Esophagus mucosa (tissue), 1 donor: ENCODE measurements at regions not wholly inside any gene's neighbourhood (a gene's known extent, or its start where the extent isn't known, plus 50 kb on each side); places are given as distances from the start of the nearest gene placed in this dataset.
"Not testable (repeated sequence)": the region's sequence is repeated elsewhere in the genome, so short reads cannot be mapped to it uniquely, and the experiment has no call there.

Source experiments
- ATAC-seq: fragments of 200-7000 bp; cut with Tn5 transposase; one replicate; pipeline ENCODE4 v1.9.1; 2020
- donor health status: DM: yes; HTN: yes; CAD: no.

DNA sequence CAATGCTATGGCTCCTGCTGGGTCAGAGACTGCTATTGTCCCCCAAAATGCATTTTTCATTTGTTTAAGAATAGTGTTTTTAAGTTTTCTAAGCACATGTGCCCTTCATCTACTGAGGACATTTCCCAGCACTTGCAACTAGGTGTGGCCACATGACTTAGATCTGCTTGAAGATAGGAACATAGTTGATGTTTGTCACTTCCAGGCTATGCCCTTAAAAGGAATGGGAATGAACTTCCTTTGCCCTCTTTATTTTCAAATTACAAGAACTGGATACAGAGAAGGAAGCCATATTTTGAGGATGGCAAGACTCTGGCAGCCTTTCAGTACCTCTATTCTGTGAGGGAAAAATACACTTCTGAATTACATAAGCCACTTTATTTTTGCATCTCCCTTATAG lies 203.0 kb upstream of the TFAP2D start:
- no peak for ATAC-seq

DNA sequence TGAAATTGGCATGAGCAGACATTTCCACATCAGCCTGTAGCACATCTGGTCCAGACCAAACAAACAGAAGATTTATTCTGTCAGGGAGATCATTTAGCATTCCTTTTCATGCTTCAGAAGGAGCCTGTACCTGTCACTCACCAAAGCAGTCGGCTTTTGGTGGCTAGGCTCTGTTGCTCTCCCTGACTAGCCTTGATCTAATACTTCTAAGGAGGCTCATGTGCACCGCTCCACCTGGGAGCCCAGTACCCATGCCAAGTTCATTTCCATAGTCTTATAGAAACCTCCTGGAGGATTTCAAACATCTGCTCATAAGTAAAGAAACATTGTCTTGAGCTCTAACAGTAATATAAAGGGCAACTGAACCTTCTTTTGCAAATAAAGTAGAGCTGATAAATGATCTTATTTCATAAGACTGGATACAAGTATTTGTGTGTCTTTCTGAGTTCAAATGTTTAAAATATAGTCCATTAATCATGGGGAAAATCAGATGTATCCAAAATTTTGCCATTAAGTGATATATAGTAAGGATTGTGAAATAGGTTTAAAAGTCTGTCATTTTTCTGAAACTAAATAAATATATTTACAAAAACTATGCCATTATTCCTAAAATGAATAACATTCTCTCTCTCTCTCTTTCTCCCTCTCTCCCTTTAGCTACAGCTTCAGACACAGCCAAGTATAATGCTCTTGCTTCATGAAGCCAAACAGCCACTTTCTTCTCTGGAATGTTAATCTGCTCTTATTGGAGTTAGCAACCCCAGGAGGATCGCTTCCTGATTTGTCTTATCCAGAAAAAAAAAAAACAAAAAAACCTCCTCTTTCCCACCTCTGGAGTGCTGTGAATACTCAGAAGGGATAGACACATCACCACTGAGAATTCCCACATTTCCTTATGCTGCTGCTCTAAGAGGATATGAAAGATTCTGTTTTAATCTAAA lies 192.7 kb upstream of the TFAP2D start:
- no peak for ATAC-seq

DNA sequence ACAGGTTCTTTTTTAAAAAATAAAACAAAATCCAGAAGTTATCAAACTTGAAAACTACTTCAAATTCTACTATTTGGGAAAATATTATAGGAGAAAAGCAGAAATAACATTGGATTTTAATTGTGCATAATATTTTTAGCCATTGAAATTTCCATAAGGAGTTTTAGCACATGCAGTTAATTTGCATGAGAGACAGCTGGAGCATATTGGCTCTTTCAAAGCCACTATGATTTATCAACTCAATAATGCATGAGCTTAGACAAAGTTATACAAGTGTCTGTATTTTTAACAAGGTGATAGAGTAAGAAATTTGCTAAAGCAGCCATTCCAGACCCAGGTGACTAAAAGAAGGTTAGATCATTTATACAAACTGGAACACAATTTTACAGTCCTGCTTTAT lies 189.0 kb upstream of the TFAP2D start:
- ATAC-seq, result no peak

DNA sequence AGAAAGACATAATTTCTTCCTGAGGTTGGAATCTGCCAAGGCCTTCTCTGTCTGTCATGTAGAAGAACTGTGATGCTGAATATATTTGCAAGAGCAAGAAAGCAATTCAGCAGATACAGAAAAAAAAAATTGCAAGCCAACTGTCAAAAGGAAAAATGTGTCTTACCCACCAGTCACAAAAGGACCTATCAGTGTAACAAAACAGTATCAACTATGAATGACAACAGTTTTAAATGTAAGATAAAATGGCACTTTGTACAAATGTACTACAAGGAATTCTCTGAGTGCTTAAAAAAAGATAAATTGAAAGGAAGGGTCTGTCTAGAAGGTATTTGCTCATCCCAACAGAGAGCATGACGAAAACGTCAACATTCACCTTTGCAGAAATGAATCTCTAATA lies 185.3 kb upstream of the TFAP2D start:
- no peak for ATAC-seq

DNA sequence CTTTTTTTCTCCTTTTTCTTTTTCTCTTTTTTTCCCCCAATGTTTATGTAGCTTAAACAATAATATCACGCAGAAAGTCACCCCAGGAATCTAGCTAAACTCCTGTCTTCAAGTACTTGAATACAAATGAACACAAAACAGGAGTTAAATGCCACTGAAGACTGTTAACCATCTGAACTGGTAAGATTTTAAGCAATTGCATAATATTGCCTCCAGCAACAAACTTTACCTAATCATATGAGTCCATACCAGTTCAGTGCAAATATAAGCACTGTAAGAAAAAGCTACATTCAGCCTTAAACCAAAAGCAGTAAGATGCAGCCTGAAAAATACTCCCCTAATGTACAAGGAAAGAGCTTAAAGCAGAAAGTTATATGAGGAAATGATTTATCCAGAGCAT lies 173.9 kb upstream of the TFAP2D start:
- no peak for ATAC-seq

DNA sequence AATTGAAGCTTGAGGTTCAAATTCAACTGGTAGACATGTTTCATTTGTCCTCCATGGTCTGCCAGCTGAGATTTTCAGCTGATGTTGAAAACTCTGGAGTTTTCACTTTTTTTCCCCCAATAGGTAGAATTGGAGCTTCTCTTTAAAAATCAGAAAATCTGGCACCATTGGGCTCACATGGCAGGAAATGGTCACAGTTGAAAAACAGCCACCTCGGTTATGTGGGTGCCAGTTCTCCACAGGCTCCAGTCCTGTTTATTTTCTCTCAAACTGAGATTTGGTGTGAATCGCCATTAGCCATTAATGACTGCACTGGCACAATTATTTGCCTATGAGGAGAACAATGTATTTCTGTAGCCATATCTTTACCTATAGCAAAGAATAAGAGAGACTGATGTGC lies 171.4 kb upstream of the TFAP2D start:
- ATAC-seq, result no peak

DNA sequence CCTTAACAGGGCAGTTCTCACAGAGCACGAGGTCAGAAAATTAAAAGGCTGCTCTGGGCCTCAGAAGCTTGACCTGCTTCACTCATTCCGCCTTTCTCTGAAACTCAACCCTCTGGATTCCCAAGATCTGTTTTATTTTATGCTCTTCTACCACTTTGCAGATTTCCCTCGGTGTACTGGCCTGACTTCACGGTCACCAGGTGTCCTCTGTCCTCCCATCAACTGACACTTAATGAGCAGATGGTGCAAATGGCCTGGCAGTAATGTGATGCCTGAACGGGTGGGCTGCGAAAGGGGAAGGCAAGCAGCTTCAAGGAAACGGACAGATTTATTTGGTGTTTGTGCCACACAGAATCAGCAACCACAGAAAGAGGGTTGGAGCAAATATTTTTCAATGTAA lies 169.7 kb upstream of the TFAP2D start:
- no peak for ATAC-seq

DNA sequence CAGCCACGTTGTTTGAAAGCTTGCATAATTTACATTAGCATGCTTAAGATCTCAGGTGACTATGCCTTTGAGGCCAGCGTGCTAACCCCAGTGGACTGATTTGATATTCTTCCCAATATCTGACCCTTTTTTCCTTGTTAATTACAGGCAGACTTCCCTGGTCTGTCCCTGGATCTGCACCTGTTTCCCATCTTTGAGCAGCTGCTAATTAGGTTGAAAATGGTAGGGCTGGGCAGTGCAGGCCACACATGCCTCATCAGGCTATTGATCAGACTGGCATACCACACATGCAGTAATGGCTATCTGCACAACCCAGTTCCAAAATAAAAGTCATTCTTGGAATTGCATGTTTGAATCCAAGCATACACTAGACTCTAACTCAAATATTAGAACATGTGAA lies 164.3 kb upstream of the TFAP2D start:
- ATAC-seq, result no peak

DNA sequence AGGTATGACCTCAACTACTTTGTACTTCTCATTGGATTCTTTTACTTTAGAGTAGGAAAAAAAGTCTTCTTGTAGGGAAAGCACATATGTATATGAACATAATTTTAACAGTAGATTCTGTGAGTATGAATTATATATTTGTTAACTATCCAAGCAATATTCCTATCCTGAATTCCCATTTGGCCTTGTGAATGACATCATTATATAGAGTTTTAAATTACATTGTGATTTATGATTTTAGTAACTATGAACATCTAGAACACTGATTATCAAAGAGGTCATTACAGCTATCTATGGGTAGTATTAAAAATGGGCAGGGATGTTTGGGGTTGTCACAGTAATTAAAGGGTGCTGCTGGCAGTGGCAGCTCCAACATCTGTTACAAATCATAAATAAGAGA lies 163.9 kb upstream of the TFAP2D start:
- ATAC-seq, result no peak

DNA sequence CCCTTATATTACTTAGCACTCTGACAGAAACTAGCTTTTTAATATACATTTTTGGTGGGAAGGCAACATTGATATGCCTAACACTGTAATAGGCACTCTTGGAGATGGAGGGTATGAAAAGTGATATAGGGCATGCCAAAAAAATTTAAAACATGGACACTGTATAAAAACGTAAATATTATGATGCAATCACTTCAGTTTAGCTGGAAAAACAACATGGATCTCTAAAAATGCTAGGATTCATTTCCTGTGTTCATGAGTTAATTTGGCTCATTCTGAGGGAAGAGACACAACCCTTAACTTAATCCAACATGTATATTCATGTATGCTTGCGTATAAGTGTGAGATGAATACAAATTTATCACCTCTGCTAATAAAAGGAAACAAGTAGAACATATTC lies 157.3 kb upstream of the TFAP2D start:
- ATAC-seq, result no peak

DNA sequence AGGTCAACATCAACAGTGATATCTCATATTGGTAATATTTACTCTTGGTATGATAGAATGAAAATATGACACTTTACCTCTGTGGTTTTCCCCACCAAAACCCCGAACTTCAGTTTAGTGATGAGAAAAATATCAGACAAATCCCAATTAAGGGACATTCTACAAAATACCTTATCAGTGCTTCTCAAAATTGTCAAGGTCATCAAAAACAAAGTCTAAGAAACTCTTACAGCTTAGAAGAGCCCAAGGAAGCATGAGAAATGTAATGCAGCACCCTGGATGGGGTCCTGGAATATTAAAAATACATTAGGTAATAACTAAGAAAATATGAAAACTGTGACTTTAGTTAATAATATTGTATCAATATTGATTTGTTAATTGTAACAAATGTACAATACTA lies 148.3 kb upstream of the TFAP2D start:
- ATAC-seq, result no peak

DNA sequence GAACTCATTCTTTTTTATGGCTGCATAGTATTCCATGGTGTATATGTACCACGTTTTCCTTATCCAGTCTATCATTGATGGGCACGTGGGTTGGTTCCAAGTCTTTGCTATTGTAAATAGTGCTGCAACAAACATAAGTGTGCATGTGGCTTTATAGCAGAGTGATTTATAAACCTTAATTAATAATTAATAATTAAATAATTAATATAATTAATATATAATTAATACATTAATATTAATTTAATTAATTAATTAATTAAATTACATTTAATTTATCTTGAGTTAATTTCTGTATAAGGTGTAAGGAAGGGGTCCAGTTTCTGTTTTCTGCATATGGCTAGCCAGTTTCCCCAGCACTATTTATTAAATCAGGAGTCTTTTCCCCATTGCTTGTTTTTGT lies 142.1 kb upstream of the TFAP2D start:
- ATAC-seq, result not testable (repeated sequence)

DNA sequence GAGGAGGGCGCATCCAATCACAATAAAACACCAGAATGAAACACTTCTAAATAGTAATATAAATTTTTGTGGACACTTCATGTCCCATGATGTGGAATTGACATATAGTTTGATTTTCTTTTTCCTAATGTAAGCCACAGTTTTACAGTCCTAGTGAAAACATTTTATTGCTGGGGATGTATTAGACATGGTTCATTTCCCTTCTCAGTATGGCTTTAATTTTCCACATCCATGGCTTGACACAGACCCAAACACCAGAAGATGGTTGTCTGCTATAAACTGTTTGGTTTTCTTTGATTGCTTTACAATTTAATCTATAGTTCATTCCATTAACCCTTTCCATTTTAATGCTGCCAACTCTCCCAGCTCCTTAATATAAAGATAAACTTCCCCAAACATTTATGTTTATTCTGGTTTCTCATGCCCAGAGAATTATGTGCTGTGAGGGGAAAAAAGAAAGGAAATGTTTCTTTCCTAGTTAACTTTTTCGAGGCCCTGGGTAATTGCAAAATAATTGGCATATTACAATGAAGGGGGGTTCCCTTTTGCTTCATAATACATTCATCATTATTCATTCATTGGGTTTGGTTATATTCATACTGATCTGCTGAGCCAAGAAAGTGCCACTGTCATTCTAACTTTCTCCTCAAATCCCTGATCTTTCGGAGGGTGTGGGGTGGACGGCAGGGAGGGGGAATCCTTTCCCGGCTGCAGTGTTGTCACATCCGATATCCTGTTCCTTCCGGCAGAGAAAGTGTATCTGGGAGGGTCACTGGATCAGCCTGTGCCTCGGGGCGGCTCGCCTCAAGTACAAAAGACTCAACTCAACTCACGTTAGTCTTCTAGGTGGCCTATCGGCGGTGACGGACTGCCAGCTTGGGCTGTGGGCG lies 127.6 kb upstream of the TFAP2D start:
- ATAC-seq, result no peak

DNA sequence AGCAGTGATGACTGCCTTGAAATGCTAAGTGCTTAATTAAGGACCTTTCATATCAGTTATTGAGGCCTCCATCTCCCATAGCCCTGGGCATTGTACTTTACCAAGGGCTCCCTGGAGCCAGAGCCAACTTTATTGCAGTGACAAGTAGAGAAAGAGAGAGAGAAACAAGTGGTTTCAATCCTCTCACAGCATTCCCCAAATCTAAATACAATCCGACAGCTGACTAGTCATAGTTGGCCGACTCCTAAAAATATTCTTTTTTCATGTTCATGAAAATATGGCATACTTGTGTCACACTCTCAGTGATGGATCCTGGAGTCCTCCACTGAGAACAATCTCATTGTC lies 127.0 kb upstream of the TFAP2D start:
- ATAC-seq, result no peak

DNA sequence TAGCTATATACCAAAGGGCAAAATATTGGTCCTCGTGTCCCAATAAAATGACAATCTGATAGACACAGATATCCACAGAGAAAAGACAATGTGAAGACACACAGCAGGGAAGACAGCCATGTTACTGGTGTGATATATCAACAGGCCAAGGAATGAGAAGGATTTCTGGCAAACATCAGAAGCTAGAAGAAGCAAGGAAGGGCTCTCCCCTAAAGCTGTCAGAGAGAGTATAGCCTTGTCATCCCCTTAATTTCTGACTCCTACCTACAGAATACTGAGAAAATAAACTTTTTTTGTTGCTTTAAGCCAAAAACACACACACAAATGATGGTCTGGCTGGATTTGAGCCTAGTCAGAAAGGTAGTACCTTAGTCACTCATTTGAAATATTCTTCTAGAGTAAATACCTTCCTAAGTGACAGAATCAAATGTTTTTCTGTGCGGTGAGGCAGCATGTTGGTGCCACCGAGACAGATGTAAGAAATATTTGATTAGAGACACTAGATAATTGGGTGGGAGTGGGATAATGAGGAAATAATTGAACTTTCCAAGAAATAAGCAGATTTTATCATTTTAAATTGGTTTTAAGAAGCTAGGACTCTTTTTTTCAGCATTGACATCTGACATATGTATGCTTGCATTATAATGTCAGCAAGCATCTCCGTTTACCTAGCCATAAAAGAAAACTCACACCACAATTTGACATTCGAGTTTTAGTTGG lies 123.4 kb upstream of the TFAP2D start:
- ATAC-seq, result no peak

DNA sequence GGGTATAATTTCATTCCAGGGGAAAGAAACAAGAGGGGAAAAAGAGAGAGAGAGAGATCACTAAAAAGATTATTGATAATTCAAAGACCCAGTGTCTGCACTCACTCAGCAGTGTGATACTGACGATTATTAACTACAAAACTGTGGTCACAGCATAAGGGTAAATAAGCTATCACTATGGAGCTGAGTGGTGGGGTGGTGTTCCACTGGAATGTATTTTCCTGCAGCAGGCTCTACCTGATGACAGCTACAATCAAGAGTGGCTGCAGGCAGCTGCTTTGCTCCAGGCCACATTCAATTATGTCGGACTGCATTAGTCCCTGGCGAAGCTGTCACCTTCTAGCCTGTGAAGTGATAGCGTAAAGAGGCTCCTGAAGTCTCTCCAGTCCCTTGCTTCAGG lies 122.2 kb upstream of the TFAP2D start:
- ATAC-seq, result no peak

DNA sequence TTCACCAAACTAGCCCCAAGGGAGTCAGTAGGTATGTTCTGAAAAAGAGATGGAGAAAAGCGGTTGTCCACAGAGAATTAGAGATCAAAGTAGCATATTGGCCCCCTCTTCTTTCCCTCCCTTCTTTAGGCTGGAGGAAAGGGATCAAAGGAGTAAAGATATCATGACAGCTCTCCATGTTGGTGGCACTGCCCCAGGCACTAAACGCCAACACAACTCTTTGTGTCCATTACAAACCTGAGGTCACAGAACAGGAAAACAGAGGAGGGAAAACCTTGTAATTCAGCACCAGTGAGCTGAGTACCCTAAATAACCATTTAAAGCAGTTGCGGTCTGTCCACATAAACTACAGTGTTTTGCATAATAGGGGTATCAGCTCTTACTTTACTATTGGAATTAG lies 113.0 kb upstream of the TFAP2D start:
- ATAC-seq, result no peak

DNA sequence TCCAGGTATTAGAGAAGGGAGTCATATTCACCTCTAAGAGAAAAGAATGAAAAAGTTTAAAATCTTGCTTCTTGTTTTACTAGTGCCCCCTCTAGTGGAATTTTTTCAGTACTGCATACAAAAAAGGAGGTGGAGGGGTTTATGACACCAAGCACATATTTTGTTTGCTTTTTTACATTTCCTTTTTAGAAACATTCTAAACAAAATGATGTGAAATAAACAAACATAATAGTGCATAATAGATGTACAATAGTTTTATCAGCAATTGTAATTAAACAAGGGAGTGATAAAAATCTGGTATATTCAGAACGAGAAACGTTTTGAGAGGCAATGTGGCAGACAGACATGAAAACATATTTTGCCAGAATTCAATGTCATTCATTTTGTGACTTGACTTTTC lies 111.0 kb upstream of the TFAP2D start:
- ATAC-seq, result no peak

DNA sequence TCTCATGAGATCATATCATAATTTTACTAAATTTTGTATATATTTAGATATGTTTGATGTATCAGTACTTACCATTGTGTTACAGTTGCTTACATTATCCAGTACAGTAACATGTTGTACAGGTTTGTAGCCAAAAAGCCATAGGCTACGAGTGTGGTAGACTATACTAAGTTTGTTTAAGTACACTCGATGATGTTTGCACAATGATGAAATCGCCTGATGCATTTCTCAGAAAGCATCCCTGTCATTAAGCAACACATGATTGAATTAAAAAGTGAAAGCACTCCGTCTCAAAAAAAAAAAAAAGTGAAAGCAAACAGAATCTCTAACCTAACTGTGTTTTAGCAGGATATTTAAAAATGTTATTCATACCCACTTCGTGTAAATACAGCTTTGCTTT lies 104.9 kb upstream of the TFAP2D start:
- no peak for ATAC-seq

DNA sequence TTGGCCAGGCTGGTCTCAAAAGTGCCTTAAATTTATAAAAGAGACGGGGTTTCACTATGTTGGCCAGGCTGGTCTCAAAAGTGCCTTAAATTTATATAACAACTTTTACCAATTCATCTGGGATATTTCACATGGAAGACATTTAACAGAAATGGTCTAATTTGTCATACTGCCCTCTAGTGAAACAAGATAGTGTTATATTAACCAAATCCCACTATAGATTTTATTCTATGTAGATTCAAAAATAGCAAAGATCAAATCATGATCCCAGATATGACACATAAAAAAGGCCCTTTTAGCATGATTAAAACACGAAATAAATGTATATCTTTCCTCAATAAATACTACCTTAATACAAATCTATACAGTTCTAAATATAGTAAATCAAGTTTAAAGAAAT lies 102.8 kb upstream of the TFAP2D start:
- ATAC-seq, result no peak

DNA sequence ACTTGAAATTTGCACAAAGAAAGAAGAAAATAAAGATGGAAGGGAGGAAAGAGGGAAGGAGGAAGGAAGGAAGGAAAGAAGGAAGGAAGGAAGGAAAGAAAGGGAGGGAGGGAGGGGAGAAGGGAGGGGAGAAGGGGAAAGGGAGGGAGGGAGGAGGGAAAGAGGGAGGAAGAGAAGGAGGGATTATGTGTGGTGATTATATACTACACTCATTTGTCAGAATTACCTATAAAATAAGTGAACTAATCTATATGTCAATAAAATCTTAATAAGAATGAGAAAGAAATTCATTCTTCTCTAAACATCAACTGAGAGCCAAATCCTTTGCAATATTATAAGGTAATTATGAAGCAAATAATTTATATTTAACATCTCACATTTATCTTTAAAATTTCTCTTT lies 77.9 kb upstream of the TFAP2D start:
- no peak for ATAC-seq

DNA sequence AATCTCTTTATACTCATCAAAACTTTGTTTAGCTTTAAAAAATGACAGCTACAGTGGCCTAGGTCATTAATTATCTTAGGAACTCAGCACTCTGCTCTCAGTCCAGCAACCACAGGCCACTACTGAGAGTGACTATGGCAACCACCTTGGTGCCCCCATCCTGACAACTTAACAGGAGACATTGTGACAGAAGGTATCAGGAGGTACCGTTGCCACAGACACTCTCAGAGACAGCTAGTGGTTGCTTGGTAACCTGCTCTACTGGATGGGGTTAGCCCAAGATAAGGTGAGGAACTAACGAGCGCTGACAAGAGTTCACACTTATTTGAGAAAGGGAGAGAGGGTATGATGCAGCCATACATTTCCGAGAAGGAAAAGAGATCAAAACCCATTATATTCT lies 76.1 kb upstream of the TFAP2D start:
- no peak for ATAC-seq

DNA sequence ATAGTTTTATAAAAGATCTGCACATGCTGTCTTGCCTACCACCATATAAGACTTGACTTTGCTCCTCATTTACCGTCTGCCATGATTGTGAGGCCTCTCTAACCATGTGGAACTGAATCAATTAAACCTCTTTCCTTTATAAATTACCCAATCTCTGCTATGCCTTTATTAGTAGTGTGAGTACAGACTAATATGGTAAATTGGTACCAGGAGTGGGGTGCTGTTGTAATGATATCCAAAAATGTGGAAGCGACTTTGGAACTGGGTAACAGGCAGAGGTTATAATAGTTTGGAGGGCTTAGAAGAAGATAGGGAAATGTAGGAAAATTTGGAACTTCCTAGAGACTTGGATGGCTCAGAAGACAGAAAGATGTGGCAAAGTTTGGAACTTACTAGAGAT lies 64.2 kb upstream of the TFAP2D start:
- ATAC-seq, result no peak
